ENCODE measurements at regions not wholly inside any gene's neighbourhood (a gene's known extent, or its start where the extent isn't known, plus 50 kb on each side); places are given as distances from the start of the nearest gene placed in this dataset.

- POLR2A ChIA-PET = no interaction called here
- Mint-ChIP-seq H3K36me3 (no peaks in the 10 kb centered on the region), H3K4me3 (no peak overlapping the region), H3K9me3 (no peaks in the 10 kb centered on the region), H3K27me3 (ENCODE audit: low read depth) (no peaks in the 10 kb centered on the region; the same call in 1 of the 2 replicates), H3K4me1 (no peaks in the 10 kb centered on the region), H3K27ac (no peak overlapping the region)
- CTCF ChIA-PET = no interaction called here
- DNase-seq (ENCODE audit: low spot score) (no peak), ATAC-seq (no peak)
- TF ChIP-seq, protein P1, sequence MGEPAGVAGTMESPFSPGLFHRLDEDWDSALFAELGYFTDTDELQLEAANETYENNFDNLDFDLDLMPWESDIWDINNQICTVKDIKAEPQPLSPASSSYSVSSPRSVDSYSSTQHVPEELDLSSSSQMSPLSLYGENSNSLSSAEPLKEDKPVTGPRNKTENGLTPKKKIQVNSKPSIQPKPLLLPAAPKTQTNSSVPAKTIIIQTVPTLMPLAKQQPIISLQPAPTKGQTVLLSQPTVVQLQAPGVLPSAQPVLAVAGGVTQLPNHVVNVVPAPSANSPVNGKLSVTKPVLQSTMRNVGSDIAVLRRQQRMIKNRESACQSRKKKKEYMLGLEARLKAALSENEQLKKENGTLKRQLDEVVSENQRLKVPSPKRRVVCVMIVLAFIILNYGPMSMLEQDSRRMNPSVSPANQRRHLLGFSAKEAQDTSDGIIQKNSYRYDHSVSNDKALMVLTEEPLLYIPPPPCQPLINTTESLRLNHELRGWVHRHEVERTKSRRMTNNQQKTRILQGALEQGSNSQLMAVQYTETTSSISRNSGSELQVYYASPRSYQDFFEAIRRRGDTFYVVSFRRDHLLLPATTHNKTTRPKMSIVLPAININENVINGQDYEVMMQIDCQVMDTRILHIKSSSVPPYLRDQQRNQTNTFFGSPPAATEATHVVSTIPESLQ (CRISPR knock-in tag; IDR thresholded peaks at IDR 0.05) = no peak
Measured at GRCh38 chr1:157418659-157419058, 133.7 kb downstream of the FCRL5 start.

GRCh38 chr1:157418231-157418630 is 134.1 kb downstream of the FCRL5 start:
- no peak overlapping the region for H3K4me3 Mint-ChIP-seq
- DNase-seq (ENCODE audit: low spot score) (no peak), ATAC-seq (no peak)
- H3K36me3 Mint-ChIP-seq = no peaks in the 10 kb centered on the region
- TF ChIP-seq, protein P2, sequence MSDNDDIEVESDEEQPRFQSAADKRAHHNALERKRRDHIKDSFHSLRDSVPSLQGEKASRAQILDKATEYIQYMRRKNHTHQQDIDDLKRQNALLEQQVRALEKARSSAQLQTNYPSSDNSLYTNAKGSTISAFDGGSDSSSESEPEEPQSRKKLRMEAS (CRISPR knock-in tag; IDR thresholded peaks at IDR 0.05) = no peak
- TF ChIP-seq, protein P3, sequence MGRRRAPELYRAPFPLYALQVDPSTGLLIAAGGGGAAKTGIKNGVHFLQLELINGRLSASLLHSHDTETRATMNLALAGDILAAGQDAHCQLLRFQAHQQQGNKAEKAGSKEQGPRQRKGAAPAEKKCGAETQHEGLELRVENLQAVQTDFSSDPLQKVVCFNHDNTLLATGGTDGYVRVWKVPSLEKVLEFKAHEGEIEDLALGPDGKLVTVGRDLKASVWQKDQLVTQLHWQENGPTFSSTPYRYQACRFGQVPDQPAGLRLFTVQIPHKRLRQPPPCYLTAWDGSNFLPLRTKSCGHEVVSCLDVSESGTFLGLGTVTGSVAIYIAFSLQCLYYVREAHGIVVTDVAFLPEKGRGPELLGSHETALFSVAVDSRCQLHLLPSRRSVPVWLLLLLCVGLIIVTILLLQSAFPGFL (CRISPR knock-in tag; IDR thresholded peaks at IDR 0.05; ENCODE audit: borderline replicate concordance) = no peak
- TF ChIP-seq ZNF396 (CRISPR knock-in tag; IDR thresholded peaks at IDR 0.05; ENCODE audit: borderline replicate concordance) (no peak), MLX (CRISPR knock-in tag; IDR thresholded peaks at IDR 0.05) (no peak), MYBL2 (CRISPR knock-in tag; IDR thresholded peaks at IDR 0.05) (no peak), SOX15 (CRISPR knock-in tag; IDR thresholded peaks at IDR 0.05) (no peak), SP1 (CRISPR knock-in tag; conservative IDR thresholded peaks at IDR 0.05) (no peak), HMGA2 (CRISPR knock-in tag; IDR thresholded peaks at IDR 0.05) (no peak), NFE2L1 (CRISPR knock-in tag; IDR thresholded peaks at IDR 0.05) (no peak), NR3C1 (CRISPR knock-in tag; conservative IDR thresholded peaks at IDR 0.05; ENCODE audit: low read depth) (no peak), ZNF317 (CRISPR knock-in tag; IDR thresholded peaks at IDR 0.05; ENCODE audit: borderline replicate concordance, low read depth) (no peak), FOXK1 (CRISPR knock-in tag; IDR thresholded peaks at IDR 0.05) (no peak)
- H3K9me3 Mint-ChIP-seq = no peaks in the 10 kb centered on the region
- POLR2A ChIA-PET = no interaction called here
- no peak overlapping the region for H3K27ac Mint-ChIP-seq
- CTCF ChIA-PET = no interaction called here
- H3K4me1 Mint-ChIP-seq = no peaks in the 10 kb centered on the region
- H3K27me3 Mint-ChIP-seq (ENCODE audit: low read depth) = no peaks in the 10 kb centered on the region; the same call in 1 of the 2 replicates

DNA sequence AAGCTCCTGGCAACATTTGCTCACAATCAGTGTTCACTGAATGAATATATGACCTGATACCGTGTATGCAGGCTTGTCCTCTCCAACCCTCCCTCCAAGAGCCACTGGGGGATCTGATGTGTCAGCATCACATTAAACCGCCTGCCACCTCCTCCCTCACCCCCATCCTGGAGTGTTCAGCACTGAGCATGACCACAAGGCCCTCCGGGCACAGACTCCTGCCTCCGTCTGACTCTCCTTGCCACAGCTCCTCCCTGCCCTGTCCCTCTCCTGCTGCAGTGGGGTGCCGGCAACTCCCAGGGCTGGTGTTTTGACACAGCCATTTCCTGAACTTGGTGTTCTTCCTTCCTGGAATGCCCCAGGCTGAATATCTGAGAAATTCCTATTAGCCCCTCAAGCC is 136.7 kb downstream of the FCRL5 start:
- DNase-seq (ENCODE audit: low spot score) = no peak
- Mint-ChIP-seq H3K36me3 (no peaks in the 10 kb centered on the region), H3K27me3 (ENCODE audit: low read depth) (peaks cover 4% of the 10 kb centered on the region), H3K9me3 (no peaks in the 10 kb centered on the region), H3K4me1 (peaks cover 5% of the 10 kb centered on the region), H3K27ac (no peak overlapping the region), H3K4me3 (no peak overlapping the region)
- POLR2A ChIA-PET = no interaction called here
- CTCF ChIA-PET = no interaction called here
- ATAC-seq = no peak
- TF ChIP-seq TEAD4 (CRISPR knock-in tag; IDR thresholded peaks at IDR 0.05) (no peak), NFYB (CRISPR knock-in tag; conservative IDR thresholded peaks at IDR 0.05; ENCODE audit: low read depth) (no peak), GRHL2 (CRISPR knock-in tag; IDR thresholded peaks at IDR 0.05; ENCODE audit: insufficient replicate concordance, severe bottlenecking) (no peak), MLX (CRISPR knock-in tag; IDR thresholded peaks at IDR 0.05) (no peak), KAT7 (CRISPR knock-in tag; IDR thresholded peaks at IDR 0.05; ENCODE audit: borderline replicate concordance) (no peak), ETV6 (CRISPR knock-in tag; IDR thresholded peaks at IDR 0.05) (no peak), ZNF671 (CRISPR knock-in tag; IDR thresholded peaks at IDR 0.05) (no peak), HMGXB4 (CRISPR knock-in tag; IDR thresholded peaks at IDR 0.05) (no peak)
- TF ChIP-seq, protein P4, sequence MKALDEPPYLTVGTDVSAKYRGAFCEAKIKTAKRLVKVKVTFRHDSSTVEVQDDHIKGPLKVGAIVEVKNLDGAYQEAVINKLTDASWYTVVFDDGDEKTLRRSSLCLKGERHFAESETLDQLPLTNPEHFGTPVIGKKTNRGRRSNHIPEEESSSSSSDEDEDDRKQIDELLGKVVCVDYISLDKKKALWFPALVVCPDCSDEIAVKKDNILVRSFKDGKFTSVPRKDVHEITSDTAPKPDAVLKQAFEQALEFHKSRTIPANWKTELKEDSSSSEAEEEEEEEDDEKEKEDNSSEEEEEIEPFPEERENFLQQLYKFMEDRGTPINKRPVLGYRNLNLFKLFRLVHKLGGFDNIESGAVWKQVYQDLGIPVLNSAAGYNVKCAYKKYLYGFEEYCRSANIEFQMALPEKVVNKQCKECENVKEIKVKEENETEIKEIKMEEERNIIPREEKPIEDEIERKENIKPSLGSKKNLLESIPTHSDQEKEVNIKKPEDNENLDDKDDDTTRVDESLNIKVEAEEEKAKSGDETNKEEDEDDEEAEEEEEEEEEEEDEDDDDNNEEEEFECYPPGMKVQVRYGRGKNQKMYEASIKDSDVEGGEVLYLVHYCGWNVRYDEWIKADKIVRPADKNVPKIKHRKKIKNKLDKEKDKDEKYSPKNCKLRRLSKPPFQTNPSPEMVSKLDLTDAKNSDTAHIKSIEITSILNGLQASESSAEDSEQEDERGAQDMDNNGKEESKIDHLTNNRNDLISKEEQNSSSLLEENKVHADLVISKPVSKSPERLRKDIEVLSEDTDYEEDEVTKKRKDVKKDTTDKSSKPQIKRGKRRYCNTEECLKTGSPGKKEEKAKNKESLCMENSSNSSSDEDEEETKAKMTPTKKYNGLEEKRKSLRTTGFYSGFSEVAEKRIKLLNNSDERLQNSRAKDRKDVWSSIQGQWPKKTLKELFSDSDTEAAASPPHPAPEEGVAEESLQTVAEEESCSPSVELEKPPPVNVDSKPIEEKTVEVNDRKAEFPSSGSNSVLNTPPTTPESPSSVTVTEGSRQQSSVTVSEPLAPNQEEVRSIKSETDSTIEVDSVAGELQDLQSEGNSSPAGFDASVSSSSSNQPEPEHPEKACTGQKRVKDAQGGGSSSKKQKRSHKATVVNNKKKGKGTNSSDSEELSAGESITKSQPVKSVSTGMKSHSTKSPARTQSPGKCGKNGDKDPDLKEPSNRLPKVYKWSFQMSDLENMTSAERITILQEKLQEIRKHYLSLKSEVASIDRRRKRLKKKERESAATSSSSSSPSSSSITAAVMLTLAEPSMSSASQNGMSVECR (CRISPR knock-in tag; IDR thresholded peaks at IDR 0.05; ENCODE audit: borderline replicate concordance) = no peak

Measured in WTC11 (cell line).